Large intestine (tissue), 3 donors: ENCODE measurements at regions not wholly inside any gene's neighbourhood (a gene's known extent, or its start where the extent isn't known, plus 50 kb on each side); places are given as distances from the start of the nearest gene placed in this dataset.
A peak's percentile ranks its signal among the peaks of the same experiment; 100 is the strongest.

ENCODE experiments used
- DNase-seq, 2 donors: peaks; one replicate each; pipeline versions ENCODE4 v3.0.0 to v3.0.0-alpha.2; 2013
- H3K27ac ChIP-seq: one replicate; pipeline ENCODE4 v1.5.1; 2013; ENCODE audit warnings: low read length
- H3K27me3 ChIP-seq: 2 replicates; pipeline ENCODE4 v1.6.1; 2013; ENCODE audit warnings: low read length; ENCODE audit not compliant: control insufficient read depth, insufficient read depth
- H3K36me3 ChIP-seq: 2 replicates; pipeline ENCODE4 v1.6.1; 2013; ENCODE audit warnings: low read length; ENCODE audit not compliant: control insufficient read depth, insufficient read depth
- H3K4me1 ChIP-seq: one replicate; pipeline ENCODE4 v1.6.1; 2013; ENCODE audit warnings: low read length; ENCODE audit not compliant: control insufficient read depth, insufficient read depth
- H3K4me3 ChIP-seq: one replicate; pipeline ENCODE4 v1.5.1; 2013; ENCODE audit warnings: low read length
- H3K9me3 ChIP-seq: one replicate; pipeline ENCODE4 v1.6.1; 2013; ENCODE audit warnings: mild to moderate bottlenecking, low read depth, low read length, moderate library complexity; ENCODE audit not compliant: control insufficient read depth
- WGBS: methylation state at CpG from one replicate; pipeline ENCODE4 v1.1.5; 2013; ENCODE audit warnings: low lambda C conversion rate; ENCODE audit not compliant: insufficient coverage; 5-methylcytosine and 5-hydroxymethylcytosine counted together

DNA sequence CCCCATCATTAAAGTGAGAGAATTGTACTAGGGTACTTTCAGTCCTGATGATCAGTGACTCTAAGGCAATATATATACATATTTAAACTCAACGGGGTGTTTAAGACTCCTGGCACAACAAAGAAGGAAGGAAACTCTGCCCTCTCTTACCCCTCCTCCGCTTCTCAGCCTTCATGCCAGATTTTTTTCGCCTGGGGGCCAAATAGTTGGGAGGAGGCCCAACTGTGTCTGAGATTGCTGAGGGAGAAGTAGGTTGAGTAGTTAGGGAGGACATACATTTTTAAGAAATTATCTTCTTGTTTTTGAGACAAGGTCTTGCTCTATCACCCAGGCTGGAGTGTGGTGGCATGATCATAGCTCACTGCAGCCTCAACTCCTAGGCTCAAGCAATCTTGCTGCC lies 127.7 kb upstream of the SHB start:
- Histone ChIP-seq H3K4me3 (no peak overlapping the region), H3K27me3 (no peaks in the 10 kb centered on the region)

DNA sequence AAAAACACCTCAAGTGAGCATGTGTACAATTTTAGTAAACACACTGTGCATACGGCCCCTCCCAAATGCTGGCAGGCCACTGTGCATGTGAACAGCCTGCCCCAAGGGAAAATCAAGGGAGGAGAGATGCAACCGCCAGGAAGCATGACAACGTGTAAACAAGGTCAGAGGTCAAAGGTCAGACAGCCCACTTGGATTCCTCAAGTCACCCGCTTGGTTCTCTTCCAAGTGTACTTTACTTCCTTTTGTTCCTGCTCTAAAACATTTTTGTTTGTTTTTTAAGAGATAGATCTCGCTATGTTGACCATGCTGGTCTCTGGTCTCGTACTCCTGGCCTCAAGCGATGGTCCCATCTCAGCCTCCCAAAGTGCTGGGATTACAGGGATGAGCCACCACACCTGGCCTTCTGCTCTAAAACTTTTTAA lies 126.7 kb upstream of the SHB start:
- WGBS, result 50% methylated on average over 2 of the region's 7 CpGs
- DNase-seq, result peak in 1 of 2 donors; percentile 8
- Histone ChIP-seq H3K4me1 (no peaks in the 10 kb centered on the region), H3K27me3 (no peaks in the 10 kb centered on the region), H3K9me3 (no peaks in the 10 kb centered on the region), H3K36me3 (no peaks in the 10 kb centered on the region), H3K27ac (no peak overlapping the region), H3K4me3 (no peak overlapping the region)

More for the DNA sequence above, 127.7 kb upstream of the SHB start:
- no peaks in the 10 kb centered on the region for H3K36me3 ChIP-seq
- no peak overlapping the region for H3K27ac ChIP-seq
- WGBS, result no CpG with 5 or more reads among the region's 3 CpGs
- no peaks in the 10 kb centered on the region for H3K4me1 ChIP-seq
- no peaks in the 10 kb centered on the region for H3K9me3 ChIP-seq
- DNase-seq, result no peak

DNA sequence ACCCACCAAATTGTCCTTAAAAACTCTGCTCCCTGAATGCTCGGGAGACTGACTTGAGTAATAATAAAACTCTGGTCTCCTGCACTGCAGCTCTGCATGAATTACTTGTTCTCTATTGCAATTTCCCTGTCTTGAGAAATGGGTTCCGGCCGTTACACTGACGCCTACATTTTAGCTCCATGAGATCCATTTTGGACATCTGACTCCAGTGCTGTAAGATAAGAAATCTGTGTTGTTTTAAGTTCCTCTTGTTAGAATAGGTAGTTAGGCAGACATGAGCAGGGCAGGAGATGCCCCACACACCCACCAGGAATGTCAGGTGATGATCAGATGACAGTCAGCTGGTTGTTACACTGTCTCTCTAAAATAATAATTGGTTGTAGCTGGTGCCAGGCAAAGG lies 125.8 kb upstream of the SHB start:
- H3K36me3 ChIP-seq, result no peaks in the 10 kb centered on the region
- DNase-seq, result no peak
- no peaks in the 10 kb centered on the region for H3K4me1 ChIP-seq
- H3K27me3 ChIP-seq, result no peaks in the 10 kb centered on the region
- H3K9me3 ChIP-seq, result no peaks in the 10 kb centered on the region
- WGBS, result no CpG with 5 or more reads among the region's 4 CpGs
- no peak overlapping the region for H3K4me3 ChIP-seq
- H3K27ac ChIP-seq, result no peak overlapping the region

DNA sequence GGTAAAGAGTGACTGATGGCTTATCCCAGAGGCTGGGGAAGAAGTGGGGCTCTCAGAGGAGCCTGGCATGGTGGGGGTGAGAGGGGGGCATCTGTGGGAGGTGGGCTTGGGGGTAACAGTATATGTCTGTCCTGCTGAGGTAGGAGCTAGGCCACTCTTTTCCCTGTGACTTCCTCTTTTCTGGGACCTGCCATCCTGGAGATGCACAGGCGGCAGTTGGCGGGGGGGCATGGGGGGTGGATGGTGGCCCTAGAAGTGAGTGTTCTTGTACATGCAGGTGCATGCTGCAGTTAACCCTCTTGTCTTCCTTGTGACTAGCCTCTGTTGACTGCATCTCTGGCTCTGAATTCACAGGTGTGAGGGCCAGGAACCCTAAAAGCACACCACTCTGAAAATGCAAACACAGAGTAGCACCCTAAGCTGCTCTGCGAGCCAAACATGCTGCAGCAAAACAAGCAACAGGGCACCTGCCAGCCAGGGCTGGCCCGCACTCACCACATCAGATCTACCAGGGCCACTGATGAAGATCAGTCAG lies 123.8 kb upstream of the SHB start:
- H3K9me3 ChIP-seq, result no peaks in the 10 kb centered on the region
- DNase-seq, result no peak
- H3K27me3 ChIP-seq, result no peaks in the 10 kb centered on the region
- no peak overlapping the region for H3K4me3 ChIP-seq
- no peaks in the 10 kb centered on the region for H3K36me3 ChIP-seq
- H3K4me1 ChIP-seq, result no peaks in the 10 kb centered on the region
- H3K27ac ChIP-seq, result no peak overlapping the region
- no CpG with 5 or more reads among the region's 4 CpGs for WGBS

DNA sequence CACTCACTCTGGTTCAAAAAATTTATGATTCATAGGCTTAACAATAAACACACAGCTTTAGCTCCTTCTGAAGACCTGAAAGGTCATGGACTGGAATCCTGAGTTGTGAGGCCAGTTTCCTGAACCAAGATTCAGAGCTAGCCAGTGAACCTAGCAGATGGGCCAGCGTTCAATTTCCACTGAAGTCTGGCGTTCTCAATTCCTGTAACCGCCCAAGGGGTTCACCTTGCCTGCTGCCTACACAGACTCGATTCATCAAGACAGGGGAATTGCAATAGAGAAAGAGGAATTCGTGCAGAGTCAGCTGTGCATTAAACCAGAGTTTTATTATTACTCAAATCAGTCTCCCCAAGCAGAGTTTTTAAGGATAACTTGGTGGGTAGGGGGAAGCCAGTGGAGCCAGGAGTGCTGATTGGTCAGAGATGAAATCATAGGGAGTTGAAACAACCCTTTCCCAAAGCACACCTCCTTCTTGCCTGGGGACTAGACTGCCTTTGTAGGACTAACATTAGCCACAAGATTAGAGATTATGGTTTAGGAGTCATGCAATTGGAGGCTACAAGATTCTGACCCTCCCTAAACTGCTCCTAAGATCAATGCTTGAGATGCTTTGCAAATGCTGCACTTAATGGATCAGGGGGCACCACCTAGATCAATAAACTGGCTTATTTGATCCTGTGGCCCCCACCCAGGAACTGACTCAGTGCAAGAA lies 117.5 kb upstream of the SHB start:
- DNase-seq, result no peak
- H3K36me3 ChIP-seq, result no peaks in the 10 kb centered on the region
- H3K4me1 ChIP-seq, result no peaks in the 10 kb centered on the region
- peaks cover 2% of the 10 kb centered on the region for H3K27me3 ChIP-seq
- H3K9me3 ChIP-seq, result no peaks in the 10 kb centered on the region
- WGBS, result no CpG with 5 or more reads among the region's 5 CpGs
- H3K27ac ChIP-seq, result no peak overlapping the region
- H3K4me3 ChIP-seq, result no peak overlapping the region

DNA sequence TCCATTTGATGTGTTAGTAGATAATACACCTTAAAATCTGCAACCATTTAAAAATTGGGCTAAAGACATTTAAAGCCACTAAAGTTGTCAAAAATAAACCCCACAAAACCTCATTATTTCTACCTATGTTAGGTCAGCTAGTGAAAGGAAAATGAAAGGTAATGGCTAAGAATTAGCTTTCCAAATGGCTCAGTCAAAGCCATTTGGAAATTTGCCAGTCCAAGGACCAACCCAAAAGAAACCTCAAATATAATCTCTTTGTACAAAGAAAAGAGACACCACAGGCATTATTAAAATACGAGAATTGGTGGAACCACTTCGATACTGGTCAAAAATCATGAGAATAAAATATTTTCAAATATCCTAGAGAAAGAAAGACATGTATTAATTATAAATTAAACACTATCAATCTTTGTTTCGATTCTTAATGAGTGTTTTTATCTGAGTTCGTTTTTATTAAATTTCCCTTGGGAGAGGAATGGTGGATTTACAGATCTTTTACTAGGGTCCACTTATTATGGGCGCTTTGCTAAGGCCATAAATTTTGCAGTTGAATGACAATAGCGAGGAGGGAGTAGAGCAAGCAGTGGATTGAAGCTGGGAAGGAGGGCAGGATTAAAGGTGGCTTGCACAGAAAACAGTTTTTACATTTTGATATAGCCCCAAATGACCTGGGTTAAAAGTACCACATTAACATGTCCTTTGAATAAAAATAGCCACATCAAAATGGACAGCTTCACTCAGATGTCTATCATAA lies 116.8 kb upstream of the SHB start:
- no peak for DNase-seq
- H3K9me3 ChIP-seq, result no peaks in the 10 kb centered on the region
- WGBS, result 91% methylated on average over 4 of the region's 6 CpGs

DNA sequence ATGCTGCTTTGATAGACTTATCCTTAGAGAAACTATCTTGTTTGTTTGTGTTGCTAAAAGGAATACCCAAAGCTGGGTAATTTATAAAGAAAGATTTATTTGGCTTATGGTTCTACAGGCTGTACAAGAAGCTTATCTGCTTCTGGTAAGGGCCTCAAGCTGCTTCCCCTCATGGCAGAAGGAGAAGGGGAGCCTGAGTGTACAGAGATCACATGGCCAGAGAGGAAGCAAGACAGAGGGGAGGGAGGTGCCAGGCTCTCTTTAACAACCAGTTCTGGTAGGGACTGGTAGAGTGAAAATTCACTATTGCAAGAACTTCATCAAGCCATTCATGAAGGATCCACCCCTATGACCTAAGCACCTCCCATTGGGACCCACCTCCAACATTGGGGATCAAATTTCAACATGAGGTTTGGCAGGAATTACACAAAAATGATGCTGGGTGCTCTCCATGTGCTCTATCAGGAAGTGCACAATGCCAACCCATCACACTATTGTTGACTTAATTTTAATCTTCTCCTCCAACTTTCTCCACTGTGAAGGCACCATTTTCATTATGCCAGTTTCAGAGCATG lies 115.1 kb upstream of the SHB start:
- Histone ChIP-seq H3K27ac (no peak overlapping the region), H3K4me3 (no peak overlapping the region), H3K9me3 (no peaks in the 10 kb centered on the region), H3K36me3 (no peaks in the 10 kb centered on the region), H3K4me1 (no peaks in the 10 kb centered on the region), H3K27me3 (peaks cover 2% of the 10 kb centered on the region)
- DNase-seq, result no peak

More for the DNA sequence above, 116.8 kb upstream of the SHB start:
- no peak overlapping the region for H3K27ac ChIP-seq
- peaks cover 2% of the 10 kb centered on the region for H3K27me3 ChIP-seq
- no peak overlapping the region for H3K4me3 ChIP-seq
- H3K4me1 ChIP-seq, result no peaks in the 10 kb centered on the region
- no peaks in the 10 kb centered on the region for H3K36me3 ChIP-seq

DNA sequence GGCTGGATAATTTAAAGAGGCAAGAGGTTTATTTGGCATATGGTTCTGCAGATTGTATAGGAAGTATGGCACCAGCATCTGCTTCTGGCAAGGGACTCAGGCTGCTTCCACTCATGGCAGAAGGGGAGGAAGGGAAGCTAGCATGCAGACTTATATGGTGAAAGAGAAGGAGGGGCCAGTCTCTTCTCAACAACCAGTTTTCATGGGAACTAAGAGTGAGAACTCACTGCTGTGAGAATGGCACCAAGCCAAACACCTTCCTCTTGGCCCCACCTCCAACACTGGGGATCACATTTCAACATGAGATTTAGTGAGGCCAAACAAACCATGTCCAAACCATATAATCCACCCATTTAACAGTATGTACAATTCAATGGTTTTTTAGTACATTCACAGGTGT lies 113.3 kb upstream of the SHB start:
- Histone ChIP-seq H3K4me3 (no peak overlapping the region), H3K9me3 (no peaks in the 10 kb centered on the region), H3K36me3 (no peaks in the 10 kb centered on the region), H3K27me3 (peaks cover 2% of the 10 kb centered on the region), H3K27ac (no peak overlapping the region), H3K4me1 (no peaks in the 10 kb centered on the region)
- no peak for DNase-seq

DNA sequence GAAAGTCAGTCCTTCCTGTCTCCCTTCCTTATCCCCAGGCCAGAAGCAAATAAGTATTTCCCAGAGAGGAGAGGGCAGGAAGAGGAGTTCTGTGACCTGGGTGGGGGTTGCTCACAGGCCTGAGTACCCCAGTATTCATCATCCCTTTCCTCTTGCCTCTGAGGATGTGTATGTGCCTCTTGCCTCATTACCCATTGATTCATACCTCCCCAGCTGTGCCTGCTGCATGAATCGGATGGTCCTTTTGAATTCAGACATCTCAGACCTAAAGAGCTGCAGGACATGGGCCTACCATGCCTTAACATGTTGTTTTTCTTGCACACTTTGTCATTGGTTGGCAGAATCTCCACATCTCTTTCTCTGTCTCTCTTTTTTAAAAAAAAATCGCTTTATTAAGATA lies 112.8 kb upstream of the SHB start:
- WGBS, result 80% methylated on average over 1 of the region's 2 CpGs
- Histone ChIP-seq H3K27me3 (peaks cover 2% of the 10 kb centered on the region), H3K36me3 (no peaks in the 10 kb centered on the region), H3K4me3 (no peak overlapping the region), H3K27ac (no peak overlapping the region), H3K9me3 (no peaks in the 10 kb centered on the region), H3K4me1 (no peaks in the 10 kb centered on the region)
- DNase-seq, result no peak

DNA sequence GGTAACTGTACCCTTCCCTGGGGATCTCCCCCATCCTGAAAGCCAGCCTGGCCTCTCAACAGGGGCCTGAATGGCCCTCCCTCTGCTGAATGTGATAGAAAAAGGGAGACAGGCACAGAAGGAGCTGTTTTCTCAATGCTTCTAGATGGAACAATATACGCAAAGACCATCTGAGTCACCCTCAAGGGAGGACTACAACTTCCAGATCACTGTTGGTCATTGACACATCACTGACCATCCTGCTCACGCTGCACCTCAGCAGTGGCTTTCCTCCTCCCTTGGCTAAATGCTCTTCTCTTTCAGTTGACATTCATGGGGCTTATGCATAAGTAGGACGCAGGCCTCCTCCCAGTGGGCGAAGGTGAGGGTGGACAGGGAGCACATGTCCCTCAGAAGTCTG lies 112.2 kb upstream of the SHB start:
- H3K4me3 ChIP-seq, result no peak overlapping the region
- DNase-seq, result no peak
- no peaks in the 10 kb centered on the region for H3K27me3 ChIP-seq
- no peaks in the 10 kb centered on the region for H3K4me1 ChIP-seq
- H3K27ac ChIP-seq, result no peak overlapping the region
- WGBS, result no CpG with 5 or more reads among the region's 4 CpGs
- no peaks in the 10 kb centered on the region for H3K36me3 ChIP-seq
- no peaks in the 10 kb centered on the region for H3K9me3 ChIP-seq
